ENCODE measurements at regions not wholly inside any gene's neighbourhood (a gene's known extent, or its start where the extent isn't known, plus 50 kb on each side); places are given as distances from the start of the nearest gene placed in this dataset.
"Not testable (repeated sequence)": the region's sequence is repeated elsewhere in the genome, so short reads cannot be mapped to it uniquely, and the experiment has no call there.

DNA sequence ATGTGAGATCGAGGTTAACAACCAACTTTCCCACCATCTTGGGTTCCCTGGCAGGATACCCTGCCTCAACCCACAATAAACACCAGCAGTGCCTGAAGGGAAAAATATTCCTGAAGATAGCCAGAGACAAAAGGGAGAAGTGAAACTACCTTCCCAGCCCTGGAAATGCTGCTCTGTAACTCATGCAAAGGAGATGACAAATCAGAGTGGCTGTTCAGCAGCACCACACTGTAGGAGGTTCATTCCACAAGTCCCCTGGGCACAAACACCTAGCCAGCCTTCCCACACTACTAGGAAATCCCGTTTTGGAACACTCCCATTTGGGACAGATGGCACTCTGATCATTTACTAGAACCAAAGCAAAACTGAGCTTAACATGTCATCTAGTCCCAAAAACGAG lies 190.7 kb upstream of the RBBP8 start:
- H3K36me3 ChIP-seq (replicated peaks in 1 of 2): no peaks in the 10 kb centered on the region
- H3K27ac ChIP-seq: no peak overlapping the region
- no peak for DNase-seq
- TF ChIP-seq, protein P1, sequence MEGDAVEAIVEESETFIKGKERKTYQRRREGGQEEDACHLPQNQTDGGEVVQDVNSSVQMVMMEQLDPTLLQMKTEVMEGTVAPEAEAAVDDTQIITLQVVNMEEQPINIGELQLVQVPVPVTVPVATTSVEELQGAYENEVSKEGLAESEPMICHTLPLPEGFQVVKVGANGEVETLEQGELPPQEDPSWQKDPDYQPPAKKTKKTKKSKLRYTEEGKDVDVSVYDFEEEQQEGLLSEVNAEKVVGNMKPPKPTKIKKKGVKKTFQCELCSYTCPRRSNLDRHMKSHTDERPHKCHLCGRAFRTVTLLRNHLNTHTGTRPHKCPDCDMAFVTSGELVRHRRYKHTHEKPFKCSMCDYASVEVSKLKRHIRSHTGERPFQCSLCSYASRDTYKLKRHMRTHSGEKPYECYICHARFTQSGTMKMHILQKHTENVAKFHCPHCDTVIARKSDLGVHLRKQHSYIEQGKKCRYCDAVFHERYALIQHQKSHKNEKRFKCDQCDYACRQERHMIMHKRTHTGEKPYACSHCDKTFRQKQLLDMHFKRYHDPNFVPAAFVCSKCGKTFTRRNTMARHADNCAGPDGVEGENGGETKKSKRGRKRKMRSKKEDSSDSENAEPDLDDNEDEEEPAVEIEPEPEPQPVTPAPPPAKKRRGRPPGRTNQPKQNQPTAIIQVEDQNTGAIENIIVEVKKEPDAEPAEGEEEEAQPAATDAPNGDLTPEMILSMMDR (IDR thresholded peaks at IDR 0.05): no peak
- TF ChIP-seq POLR2A (IDR thresholded peaks at IDR 0.05): no peak
- intact Hi-C loops (cut with DNase I): no loop called here
- no peaks in the 10 kb centered on the region for H3K9me3 ChIP-seq (replicated peaks in 1 of 3)
- no peak overlapping the region for H3K4me3 ChIP-seq
- H3K27me3 ChIP-seq: no peaks in the 10 kb centered on the region
- H3K4me1 ChIP-seq (replicated peaks in 1 of 2): no peaks in the 10 kb centered on the region
- WGBS, 4 donors: 72 to 78% (median 73%) methylated on average over 3 of the region's 3 CpGs

DNA sequence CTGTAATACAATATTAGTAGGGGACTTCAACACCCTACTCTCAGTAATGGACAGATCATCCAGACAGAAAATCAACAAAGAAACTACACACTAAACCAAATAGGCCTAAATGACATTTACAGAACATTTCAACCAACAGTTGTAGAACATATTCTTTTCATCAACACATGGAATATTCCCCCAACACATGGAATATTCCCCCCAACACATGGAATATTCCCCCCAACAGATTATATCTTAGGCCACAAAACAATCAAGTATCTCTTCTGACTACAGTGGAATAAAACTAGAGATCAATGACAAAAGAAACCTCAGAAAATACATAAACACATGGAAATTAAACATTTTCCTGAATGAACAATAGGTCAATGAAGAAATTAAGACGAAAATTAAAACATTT lies 187.2 kb upstream of the RBBP8 start:
- WGBS, 4 donors: 69 to 78% (median 72%) methylated on average over 1 of the region's 1 CpG
- H3K4me3 ChIP-seq: no peak overlapping the region
- intact Hi-C loops (cut with DNase I): no loop called here

DNA sequence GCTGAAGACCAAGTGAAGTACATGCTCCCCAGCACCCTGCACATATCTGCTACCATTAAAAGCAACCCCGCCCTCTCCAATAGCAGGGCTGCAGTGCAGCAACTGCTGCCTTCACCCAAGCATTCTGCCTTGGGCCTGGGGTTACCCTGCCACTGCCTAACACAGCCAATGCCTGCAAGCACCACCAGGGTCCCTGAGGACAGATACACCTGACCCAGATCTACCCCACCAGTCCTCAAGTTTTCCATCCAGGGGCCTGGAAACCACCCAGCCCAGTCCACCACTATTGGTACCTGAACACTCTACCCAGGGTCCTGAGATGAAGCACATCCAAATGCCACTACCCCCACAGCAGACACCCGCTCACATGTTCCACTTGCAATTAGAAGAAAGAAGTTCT lies 181.1 kb upstream of the RBBP8 start:
- H3K4me1 ChIP-seq (replicated peaks in 1 of 2): no peaks in the 10 kb centered on the region
- no peaks in the 10 kb centered on the region for H3K27me3 ChIP-seq
- no peak overlapping the region for H3K27ac ChIP-seq
- WGBS, 4 donors: 95 to 100% (median 98%) methylated on average over 1 to 2 of the region's 2 CpGs
- no peaks in the 10 kb centered on the region for H3K9me3 ChIP-seq (replicated peaks in 1 of 3)
- no peaks in the 10 kb centered on the region for H3K36me3 ChIP-seq (replicated peaks in 1 of 2)
- TF ChIP-seq, protein P1 (IDR thresholded peaks at IDR 0.05): no peak
- no peak for TF ChIP-seq POLR2A (IDR thresholded peaks at IDR 0.05)
- no peak overlapping the region for H3K4me3 ChIP-seq
- no peak for DNase-seq
- intact Hi-C loops (cut with DNase I): no loop called here

More for the DNA sequence above, 187.2 kb upstream of the RBBP8 start:
- Histone ChIP-seq H3K27me3 (no peaks in the 10 kb centered on the region), H3K36me3 (replicated peaks in 1 of 2) (no peaks in the 10 kb centered on the region), H3K4me1 (replicated peaks in 1 of 2) (no peaks in the 10 kb centered on the region), H3K27ac (no peak overlapping the region), H3K9me3 (replicated peaks in 1 of 3) (no peaks in the 10 kb centered on the region)
- DNase-seq: no peak
- TF ChIP-seq, protein P1 (IDR thresholded peaks at IDR 0.05): no peak
- no peak for TF ChIP-seq POLR2A (IDR thresholded peaks at IDR 0.05)

DNA sequence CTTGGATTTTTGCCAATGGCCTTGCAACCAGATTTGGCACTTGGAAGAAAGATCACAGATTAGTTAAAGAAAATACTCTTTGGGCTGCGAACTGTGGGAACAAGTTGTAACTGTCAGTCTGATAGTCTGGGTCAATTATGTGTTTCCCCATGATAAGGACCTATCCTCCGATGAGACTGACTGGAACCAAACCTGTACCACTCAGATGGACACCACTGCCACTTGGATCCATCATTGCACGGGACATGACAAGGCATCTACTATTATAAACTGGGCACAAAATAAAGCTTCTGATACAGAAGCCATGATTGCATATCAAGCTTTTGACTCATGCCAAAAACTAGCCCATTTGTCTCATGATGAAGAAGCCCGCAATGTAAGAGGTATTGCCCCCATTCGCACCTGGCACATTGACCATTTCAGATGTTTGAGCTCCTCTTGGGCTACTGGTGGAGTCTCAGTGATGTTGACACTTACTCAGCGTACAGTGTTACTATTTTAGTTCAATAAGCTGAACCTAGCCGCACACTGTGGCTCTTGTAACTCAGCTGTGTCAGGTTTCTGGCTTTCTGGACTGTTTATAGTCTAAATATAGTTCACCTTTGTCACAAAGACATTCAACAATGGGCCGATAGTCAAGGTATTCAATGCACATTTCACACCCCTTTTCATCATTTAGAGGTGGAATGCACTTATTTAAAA lies 179.8 kb upstream of the RBBP8 start:
- intact Hi-C loops (cut with DNase I): no loop called here
- H3K27me3 ChIP-seq: no peaks in the 10 kb centered on the region

DNA sequence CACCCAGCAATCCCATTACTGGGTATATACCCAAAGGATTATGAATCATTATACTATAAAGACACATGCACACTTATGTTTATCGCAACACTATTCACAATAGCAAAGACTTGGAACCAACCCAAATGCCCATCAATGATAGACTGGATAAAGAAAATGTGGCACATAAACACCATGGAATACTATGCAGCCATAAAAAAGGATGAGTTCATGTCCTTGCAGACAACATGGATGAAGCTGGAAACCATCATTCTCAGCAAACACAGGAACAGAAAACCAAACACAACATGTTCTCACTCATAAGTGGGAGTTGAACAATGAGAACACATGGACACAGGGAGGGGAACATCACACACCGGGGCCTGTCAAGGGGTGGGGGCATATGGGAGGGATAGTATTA lies 169.1 kb upstream of the RBBP8 start:
- intact Hi-C loops (cut with DNase I); H3K4me3 ChIP-seq: not testable (repeated sequence)
- 96 to 100% (median 97%) methylated on average over 2 of the region's 2 CpGs for WGBS, 4 donors

More for the DNA sequence above, 179.8 kb upstream of the RBBP8 start:
- Histone ChIP-seq H3K4me3 (no peak overlapping the region), H3K4me1 (replicated peaks in 1 of 2) (no peaks in the 10 kb centered on the region), H3K9me3 (replicated peaks in 1 of 3) (no peaks in the 10 kb centered on the region), H3K36me3 (replicated peaks in 1 of 2) (no peaks in the 10 kb centered on the region), H3K27ac (no peak overlapping the region)
- 90 to 95% (median 92%) methylated on average over 8 of the region's 8 CpGs for WGBS, 4 donors
- DNase-seq: no peak
- TF ChIP-seq POLR2A (IDR thresholded peaks at IDR 0.05): no peak
- TF ChIP-seq, protein P1 (IDR thresholded peaks at IDR 0.05): no peak

More for the DNA sequence above, 169.1 kb upstream of the RBBP8 start:
- H3K4me1 ChIP-seq (replicated peaks in 1 of 2): peaks cover 6 to 17% of the 10 kb centered on the region in 2 donors
- H3K27me3 ChIP-seq; H3K36me3 ChIP-seq (replicated peaks in 1 of 2); H3K9me3 ChIP-seq (replicated peaks in 1 of 3); DNase-seq; H3K27ac ChIP-seq: not testable (repeated sequence)

Data from adrenal gland (tissue), 9 donors.